Cerebellar nuclear complex (tissue), 1 donor: ENCODE measurements at regions not wholly inside any gene's neighbourhood (a gene's known extent, or its start where the extent isn't known, plus 50 kb on each side); places are given as distances from the start of the nearest gene placed in this dataset.
A peak's percentile ranks its signal among the peaks of the same experiment; 100 is the strongest.

Experiments
- DNase-seq, 2 experiments: peaks; one replicate each; lab custom pipeline; 2025; lab: John Stamatoyannopoulos, UW

- peak in 1 of 2 experiments; percentile 51 for DNase-seq
Measured at GRCh38 chr7:91519241-91520158, 255.3 kb downstream of the FZD1 start.

- no peak for DNase-seq
Measured at GRCh38 chr7:91520645-91521044, 256.4 kb downstream of the FZD1 start.

DNA sequence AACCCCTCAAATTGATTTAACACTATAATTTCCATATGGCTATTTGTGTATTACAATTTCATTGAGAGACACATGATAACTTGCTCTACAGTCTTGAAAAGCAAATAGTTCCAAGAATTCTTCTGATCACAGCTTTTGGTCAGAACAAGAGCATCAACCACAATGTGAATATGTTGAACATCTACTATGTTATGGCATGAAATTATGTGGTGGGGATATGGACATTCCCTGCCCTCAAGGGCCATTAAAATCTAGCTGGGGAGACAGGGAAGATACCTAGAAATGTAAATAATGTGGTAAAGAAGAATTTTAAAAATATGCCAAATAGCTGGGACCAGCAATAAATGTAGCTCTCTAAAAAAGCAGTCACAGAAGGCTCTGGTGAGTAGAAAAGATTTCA, 262.2 kb downstream of the FZD1 start:
- no peak for DNase-seq

GRCh38 chr7:91527460-91527859, 263.2 kb downstream of the FZD1 start:
- DNase-seq, result no peak

GRCh38 chr7:91533996-91534395, 269.8 kb downstream of the FZD1 start:
- no peak for DNase-seq

GRCh38 chr7:91537260-91538152, 273.3 kb downstream of the FZD1 start:
- no peak for DNase-seq

DNA sequence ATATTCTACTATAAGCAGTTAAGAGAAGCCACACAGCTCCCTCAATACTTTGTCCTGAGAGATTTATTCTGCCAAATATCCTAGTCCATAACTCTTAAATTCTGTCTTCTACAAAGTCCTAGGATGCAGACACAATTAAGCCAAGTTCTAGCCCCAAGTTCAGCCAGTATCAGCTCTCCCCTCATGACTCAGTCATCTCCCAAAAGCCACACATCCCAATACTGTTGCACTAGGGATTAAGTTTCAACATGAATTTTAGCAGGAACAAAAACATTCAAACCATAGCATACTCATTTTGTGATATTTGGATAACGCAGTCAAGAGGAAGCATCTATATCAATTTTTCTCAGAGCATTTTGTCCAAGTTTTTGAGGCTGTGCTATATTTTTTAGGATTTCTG, 277.4 kb downstream of the FZD1 start:
- no peak for DNase-seq

- no peak for DNase-seq
Measured at GRCh38 chr7:91543646-91544045, 279.4 kb downstream of the FZD1 start.

GRCh38 chr7:91549878-91550277, 285.6 kb downstream of the FZD1 start:
- DNase-seq, result no peak

GRCh38 chr7:91550931-91551330, 286.7 kb downstream of the FZD1 start:
- no peak for DNase-seq

DNA sequence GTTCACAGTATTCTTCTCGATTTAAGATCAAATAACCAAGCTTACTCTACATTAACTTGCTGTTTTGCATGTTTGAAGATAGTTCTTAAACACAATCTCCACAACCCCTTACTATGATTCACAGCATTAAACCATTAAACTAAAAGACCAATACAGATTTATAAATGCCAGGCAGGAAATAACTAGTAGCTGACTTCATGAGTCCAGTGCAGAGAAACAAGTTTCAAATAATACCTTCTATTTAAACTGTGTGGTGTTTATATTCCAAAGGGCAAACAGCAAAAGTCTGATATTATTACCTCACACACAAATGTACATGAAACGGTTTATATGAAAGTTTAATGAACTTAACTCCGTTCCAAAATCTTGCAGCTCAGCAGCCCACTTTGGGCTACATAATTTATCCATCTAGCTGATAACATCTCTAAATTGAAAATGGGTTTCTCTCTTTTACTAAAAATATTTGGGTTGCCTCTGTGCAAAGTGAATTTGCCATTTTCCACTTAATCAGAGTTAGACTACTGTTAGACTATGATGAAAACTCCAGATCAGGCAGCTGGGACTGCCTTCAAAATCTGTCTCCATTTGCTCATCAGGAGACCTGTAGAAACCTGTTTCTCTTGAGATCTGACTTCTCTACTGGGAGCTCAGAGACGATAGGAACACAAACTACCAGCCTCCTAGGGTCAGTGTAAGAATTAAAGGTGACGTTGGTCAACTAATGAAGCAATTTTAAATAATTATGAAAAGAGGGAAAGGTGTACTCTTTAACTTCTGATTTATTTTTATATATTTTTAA, 287.3 kb downstream of the FZD1 start:
- DNase-seq, result no peak

DNA sequence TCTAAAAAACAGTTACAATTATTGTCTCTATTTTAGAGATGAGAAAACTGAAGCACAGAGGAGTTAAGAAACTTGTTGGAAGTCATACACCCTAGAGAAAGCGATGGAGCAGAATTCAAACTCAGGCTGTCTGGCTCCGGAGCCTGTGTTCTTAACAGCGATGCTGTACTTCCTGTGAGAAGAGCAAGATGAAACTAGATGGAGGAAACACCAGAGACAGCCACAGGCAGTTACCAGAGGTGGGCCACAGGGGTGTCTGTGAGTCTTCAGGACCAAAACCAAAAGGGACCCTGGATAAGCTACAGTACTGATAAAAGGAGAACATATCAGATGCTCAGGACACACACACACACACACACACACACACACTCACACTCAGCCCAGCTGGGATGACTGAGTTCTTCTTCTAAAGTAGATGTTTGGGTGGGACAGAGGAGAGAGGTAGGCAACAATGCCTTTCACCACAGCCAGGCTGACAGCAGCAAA, 289.2 kb downstream of the FZD1 start:
- no peak for DNase-seq

DNA sequence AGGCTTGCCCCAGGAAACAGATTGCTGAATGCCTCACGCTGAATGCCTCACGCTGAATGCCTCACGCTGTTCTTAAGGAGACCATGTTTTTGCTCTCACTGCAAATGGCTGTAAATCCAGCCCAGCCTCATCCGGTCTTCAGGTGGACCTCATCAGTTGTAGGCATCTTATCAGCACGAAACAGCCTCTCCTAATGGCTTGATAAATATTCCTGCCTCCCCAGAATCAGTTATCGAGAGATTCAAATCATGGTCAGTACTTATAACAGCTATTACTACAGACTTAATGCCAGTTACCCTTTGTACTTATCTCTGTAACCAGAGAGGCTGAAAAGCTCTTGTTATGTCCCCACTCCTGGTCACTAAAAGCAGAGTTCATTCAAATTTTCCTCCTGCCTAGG, 290.6 kb downstream of the FZD1 start:
- no peak for DNase-seq

GRCh38 chr7:91556239-91556638, 292.0 kb downstream of the FZD1 start:
- DNase-seq, result no peak

- no peak for DNase-seq
Measured at GRCh38 chr7:91556956-91557650, 292.9 kb downstream of the FZD1 start.

DNA sequence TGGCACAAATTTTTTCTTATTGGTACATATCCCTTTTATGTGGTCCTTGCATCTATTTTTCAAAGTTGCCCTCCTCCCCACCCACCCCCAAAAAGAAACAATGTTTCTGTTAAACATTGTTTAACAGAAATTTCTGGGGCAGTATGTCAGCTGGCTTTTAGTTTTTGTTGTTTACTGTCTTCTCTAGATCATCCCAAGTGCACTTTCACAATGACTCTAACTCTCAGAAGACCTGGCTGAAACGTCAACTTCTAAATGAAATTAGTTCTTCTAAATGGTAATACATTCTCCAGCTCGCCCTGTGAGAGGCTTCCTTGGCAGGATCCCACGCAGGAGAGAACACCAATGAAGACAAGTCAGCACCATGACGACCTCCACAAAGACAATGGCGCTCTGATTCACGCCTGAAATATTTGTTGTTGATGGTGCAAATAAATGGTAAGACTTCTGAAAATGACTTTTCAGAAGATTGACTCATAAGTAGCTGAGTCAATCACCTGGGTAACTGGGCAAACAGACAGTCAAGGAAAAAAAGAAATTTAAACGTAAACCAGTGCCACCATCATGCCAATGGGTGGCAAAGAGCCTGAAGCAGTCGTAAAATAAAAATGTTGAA, 293.7 kb downstream of the FZD1 start:
- no peak for DNase-seq

DNA sequence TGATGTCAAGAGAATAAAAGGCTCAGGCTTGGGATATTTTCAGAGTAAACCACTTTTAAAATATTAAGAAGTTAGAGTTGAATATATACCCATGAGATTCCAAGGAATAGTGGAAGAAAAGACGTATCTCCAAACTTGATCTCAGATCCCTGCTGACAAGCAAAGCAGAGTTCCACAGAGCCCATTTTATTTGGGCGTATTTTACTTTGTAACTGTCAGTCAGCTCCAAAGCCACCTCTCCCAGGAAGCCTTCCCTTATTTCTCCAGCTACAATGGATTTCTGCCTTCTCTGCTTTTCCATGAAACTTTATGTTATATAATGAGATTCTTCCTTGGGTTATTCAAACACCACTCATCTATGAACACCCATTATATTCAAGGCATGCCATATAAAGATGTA, 295.7 kb downstream of the FZD1 start:
- no peak for DNase-seq

- no peak for DNase-seq
Measured at GRCh38 chr7:91564101-91564500, 299.9 kb downstream of the FZD1 start.

GRCh38 chr7:91564541-91564940, 300.3 kb downstream of the FZD1 start:
- DNase-seq, result no peak

DNA sequence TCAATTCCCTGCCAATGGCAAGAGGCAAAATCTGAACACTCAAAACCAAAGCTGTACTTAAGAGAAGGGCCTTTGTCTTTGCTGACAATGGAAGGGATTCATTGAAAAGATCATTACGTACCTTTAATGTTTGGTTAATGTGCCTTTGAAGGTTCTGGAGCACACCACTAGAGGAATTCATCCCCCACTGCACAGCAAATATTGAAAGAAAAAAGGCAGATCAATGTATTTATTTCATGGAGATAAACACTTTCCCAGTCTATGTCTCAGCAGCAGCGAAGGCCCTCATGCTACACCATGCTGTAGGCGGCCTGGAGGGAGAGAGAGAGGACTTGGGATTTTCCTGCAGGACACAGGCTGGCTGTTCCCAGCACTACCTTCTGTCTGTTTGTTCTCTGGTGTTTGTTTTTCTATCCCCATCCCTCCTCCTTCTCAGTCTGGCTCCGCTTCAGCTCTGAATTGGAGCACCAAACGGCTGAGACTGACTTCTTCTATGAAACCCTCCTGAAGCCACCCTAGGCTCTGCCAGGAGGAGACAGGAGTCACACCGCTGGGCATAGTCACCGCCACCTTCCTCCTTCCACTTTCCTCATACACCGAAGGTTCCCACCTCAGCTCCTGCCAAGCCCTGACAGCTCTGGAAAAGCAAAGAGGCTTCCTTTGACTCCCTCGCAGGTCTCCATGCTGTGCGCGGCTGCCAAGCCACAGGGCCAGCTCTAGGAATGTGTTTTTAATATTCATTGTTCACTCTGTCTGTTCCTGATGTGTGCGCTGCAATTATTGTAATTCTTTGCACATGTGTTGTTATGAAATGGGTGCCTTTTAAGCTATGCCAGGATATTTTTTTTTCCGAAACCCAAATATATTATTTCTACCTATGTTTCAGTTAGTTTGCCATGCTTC, 301.5 kb downstream of the FZD1 start:
- peak; percentile 64 to 81 for DNase-seq
